ENCODE measurements at regions not wholly inside any gene's neighbourhood (a gene's known extent, or its start where the extent isn't known, plus 50 kb on each side); places are given as distances from the start of the nearest gene placed in this dataset.

GRCh38 chr7:79781716-79782115 lies 328.2 kb upstream of the MAGI2 start:
- 21% methylated on average over 4 of the region's 4 CpGs for WGBS

GRCh38 chr7:79778786-79779770 lies 325.6 kb upstream of the MAGI2 start:
- Histone ChIP-seq H3K9me3 (no peaks in the 10 kb centered on the region), H3K4me1 (replicated peaks) (no peaks in the 10 kb centered on the region), H3K36me3 (no peaks in the 10 kb centered on the region), H3K27ac (no peak overlapping the region), H3K27me3 (replicated peaks; ENCODE audit: insufficient read depth) (no peaks in the 10 kb centered on the region), H3K4me3 (no peak overlapping the region)
- 88% methylated on average over 9 of the region's 9 CpGs for WGBS
- DNase-seq (ENCODE audit: low spot score) = no peak
- no peak for TF ChIP-seq POLR2A (IDR thresholded peaks at IDR 0.05)
- no peak for TF ChIP-seq CTCF (IDR thresholded peaks at IDR 0.05)
- no peak for TF ChIP-seq POLR2AphosphoS5 (IDR thresholded peaks at IDR 0.05)
- intact Hi-C loops (cut with DNase I) = no loop called here

More at GRCh38 chr7:79781716-79782115, 328.2 kb upstream of the MAGI2 start:
- no peak for TF ChIP-seq POLR2AphosphoS5 (IDR thresholded peaks at IDR 0.05)
- TF ChIP-seq POLR2A (IDR thresholded peaks at IDR 0.05) = no peak
- no peak for TF ChIP-seq CTCF (IDR thresholded peaks at IDR 0.05)
- intact Hi-C loops (cut with DNase I) = no loop called here
- Histone ChIP-seq H3K27me3 (replicated peaks; ENCODE audit: insufficient read depth) (no peaks in the 10 kb centered on the region), H3K4me3 (no peak overlapping the region), H3K9me3 (no peaks in the 10 kb centered on the region), H3K27ac (no peak overlapping the region), H3K36me3 (no peaks in the 10 kb centered on the region), H3K4me1 (replicated peaks) (no peaks in the 10 kb centered on the region)
- no peak for DNase-seq (ENCODE audit: low spot score)

DNA sequence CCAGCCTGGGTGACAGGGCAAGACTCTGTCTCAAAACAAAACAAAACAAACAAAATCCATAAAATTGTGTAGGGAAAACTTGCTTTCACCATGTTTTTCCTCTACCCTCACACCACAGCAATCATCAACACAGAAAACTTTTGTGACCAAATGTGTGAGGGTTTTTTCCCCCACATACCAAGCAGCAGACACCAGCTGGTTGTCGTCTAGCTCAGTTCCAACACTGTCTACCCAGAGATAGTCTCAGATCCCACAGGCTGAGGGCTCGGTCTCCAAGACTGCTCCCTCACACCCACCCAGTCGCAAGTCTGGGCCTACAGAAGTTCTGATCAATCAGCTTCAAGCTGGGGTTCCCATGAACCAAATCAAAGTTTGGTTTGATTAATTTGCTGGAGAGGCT lies 322.4 kb upstream of the MAGI2 start:
- no peak for DNase-seq (ENCODE audit: low spot score)
- no peaks in the 10 kb centered on the region for H3K27me3 ChIP-seq (replicated peaks; ENCODE audit: insufficient read depth)
- no peaks in the 10 kb centered on the region for H3K36me3 ChIP-seq
- no peaks in the 10 kb centered on the region for H3K4me1 ChIP-seq (replicated peaks)
- intact Hi-C loops (cut with DNase I) = no loop called here
- no peak overlapping the region for H3K27ac ChIP-seq
- WGBS = 78% methylated on average over 3 of the region's 3 CpGs
- no peak overlapping the region for H3K4me3 ChIP-seq
- TF ChIP-seq CTCF (IDR thresholded peaks at IDR 0.05) (no peak), POLR2AphosphoS5 (IDR thresholded peaks at IDR 0.05) (no peak), POLR2A (IDR thresholded peaks at IDR 0.05) (no peak)
- H3K9me3 ChIP-seq = no peaks in the 10 kb centered on the region

DNA sequence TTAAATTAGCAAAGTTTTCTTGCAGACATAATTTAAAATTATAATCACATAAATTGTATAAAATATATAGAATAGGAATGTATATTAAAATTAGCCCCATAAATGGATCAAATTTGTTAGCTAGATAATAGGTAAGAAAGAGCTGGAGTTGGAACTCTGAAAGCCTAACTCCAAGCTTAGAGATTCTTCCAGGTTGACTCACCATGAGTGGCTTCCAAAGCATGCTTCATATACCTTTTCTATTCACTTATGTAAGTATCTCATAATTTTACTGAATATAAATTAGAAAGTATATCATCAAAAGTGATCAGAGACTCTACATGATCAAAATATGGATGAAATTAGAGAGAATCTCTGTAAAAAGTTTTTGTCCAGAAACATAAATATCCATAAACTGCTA lies 320.7 kb upstream of the MAGI2 start:
- intact Hi-C loops (cut with DNase I) = no loop called here
- Histone ChIP-seq H3K4me1 (replicated peaks) (no peaks in the 10 kb centered on the region), H3K36me3 (no peaks in the 10 kb centered on the region), H3K27ac (no peak overlapping the region), H3K27me3 (replicated peaks; ENCODE audit: insufficient read depth) (no peaks in the 10 kb centered on the region), H3K9me3 (no peaks in the 10 kb centered on the region), H3K4me3 (no peak overlapping the region)
- DNase-seq (ENCODE audit: low spot score) = no peak
- TF ChIP-seq POLR2A (IDR thresholded peaks at IDR 0.05) (no peak), CTCF (IDR thresholded peaks at IDR 0.05) (no peak), POLR2AphosphoS5 (IDR thresholded peaks at IDR 0.05) (no peak)

DNA sequence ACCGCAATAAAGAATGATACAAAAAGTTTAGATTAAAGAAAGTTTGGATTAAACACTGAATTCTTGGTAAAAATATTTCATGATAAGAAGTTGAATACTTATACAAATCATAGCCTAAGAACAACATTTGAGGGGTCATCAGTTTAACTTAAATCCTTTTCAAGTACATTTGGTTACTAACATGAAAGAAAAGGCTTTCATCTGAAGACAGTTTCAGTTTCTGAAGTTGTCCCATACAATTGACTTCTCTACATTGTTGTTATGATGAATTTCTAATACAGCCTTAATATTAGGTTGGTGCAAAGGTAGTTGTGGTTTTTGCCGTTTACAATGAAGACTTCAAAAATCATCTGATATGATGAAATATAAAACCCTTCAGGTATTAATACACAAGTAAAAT lies 317.5 kb upstream of the MAGI2 start:
- intact Hi-C loops (cut with DNase I) = no loop called here

More for the DNA sequence above, 317.5 kb upstream of the MAGI2 start:
- 81% methylated on average over 2 of the region's 2 CpGs for WGBS
- no peak for DNase-seq (ENCODE audit: low spot score)
- Histone ChIP-seq H3K27ac (no peak overlapping the region), H3K4me1 (replicated peaks) (no peaks in the 10 kb centered on the region), H3K27me3 (replicated peaks; ENCODE audit: insufficient read depth) (no peaks in the 10 kb centered on the region), H3K9me3 (no peaks in the 10 kb centered on the region), H3K4me3 (no peak overlapping the region), H3K36me3 (no peaks in the 10 kb centered on the region)
- TF ChIP-seq POLR2AphosphoS5 (IDR thresholded peaks at IDR 0.05) (no peak), CTCF (IDR thresholded peaks at IDR 0.05) (no peak), POLR2A (IDR thresholded peaks at IDR 0.05) (no peak)

Measured in prostate gland (tissue), 2 donors.